ENCODE measurements at regions not wholly inside any gene's neighbourhood (a gene's known extent, or its start where the extent isn't known, plus 50 kb on each side); places are given as distances from the start of the nearest gene placed in this dataset.

GRCh38 chr4:160611181-160611580 is 1508.3 kb downstream of the RAPGEF2 start:
- H3K27ac ChIP-seq: no peak overlapping the region
- no peak for TF ChIP-seq POLR2A (IDR thresholded peaks at IDR 0.05)
- no peak for TF ChIP-seq CTCF (IDR thresholded peaks at IDR 0.05)
- TF ChIP-seq EP300 (IDR thresholded peaks at IDR 0.05): no peak
- H3K4me1 ChIP-seq: no peaks in the 10 kb centered on the region
- no peak overlapping the region for H3K4me3 ChIP-seq
- H3K9me3 ChIP-seq: no peaks in the 10 kb centered on the region
- no peaks in the 10 kb centered on the region for H3K27me3 ChIP-seq
- 62 to 66% methylated on average over 3 of the region's 3 CpGs for WGBS, 2 donors
- no peaks in the 10 kb centered on the region for H3K36me3 ChIP-seq
- no peak for DNase-seq (ENCODE audit: low spot score in 2 of 2)

GRCh38 chr4:160631044-160631443 is 1528.2 kb downstream of the RAPGEF2 start:
- WGBS, 2 donors: 86 to 88% methylated on average over 1 of the region's 1 CpG
- H3K27me3 ChIP-seq: no peaks in the 10 kb centered on the region
- H3K4me3 ChIP-seq: no peak overlapping the region
- TF ChIP-seq CTCF (IDR thresholded peaks at IDR 0.05) (no peak), POLR2A (IDR thresholded peaks at IDR 0.05) (no peak), EP300 (IDR thresholded peaks at IDR 0.05) (no peak)
- DNase-seq (ENCODE audit: low spot score in 2 of 2): no peak
- H3K27ac ChIP-seq: no peak overlapping the region
- H3K36me3 ChIP-seq: no peaks in the 10 kb centered on the region
- peaks cover 0 to 15% (median 5%) of the 10 kb centered on the region in 4 donors for H3K9me3 ChIP-seq
- H3K4me1 ChIP-seq: no peaks in the 10 kb centered on the region

- no peak for TF ChIP-seq POLR2A (IDR thresholded peaks at IDR 0.05)
- no peak for TF ChIP-seq EP300 (IDR thresholded peaks at IDR 0.05)
- no peak for TF ChIP-seq CTCF (IDR thresholded peaks at IDR 0.05)
- H3K9me3 ChIP-seq: no peaks in the 10 kb centered on the region
- no peaks in the 10 kb centered on the region for H3K27me3 ChIP-seq
- no peak for DNase-seq (ENCODE audit: low spot score in 2 of 2)
- H3K27ac ChIP-seq: no peak overlapping the region
- no peaks in the 10 kb centered on the region for H3K4me1 ChIP-seq
- WGBS, 2 donors: 93 to 94% methylated on average over 3 of the region's 3 CpGs
- no peaks in the 10 kb centered on the region for H3K36me3 ChIP-seq
- H3K4me3 ChIP-seq: no peak overlapping the region
These were observed 1511.0 kb downstream of the FSTL5 start for GRCh38 chr4:160652790-160653189.

- 94 to 96% methylated on average over 2 of the region's 2 CpGs for WGBS, 2 donors
- Histone ChIP-seq H3K9me3 (no peaks in the 10 kb centered on the region), H3K27me3 (no peaks in the 10 kb centered on the region), H3K4me3 (no peak overlapping the region), H3K4me1 (no peaks in the 10 kb centered on the region), H3K36me3 (no peaks in the 10 kb centered on the region), H3K27ac (no peak overlapping the region)
- TF ChIP-seq CTCF (IDR thresholded peaks at IDR 0.05) (no peak), EP300 (IDR thresholded peaks at IDR 0.05) (no peak), POLR2A (IDR thresholded peaks at IDR 0.05) (no peak)
- DNase-seq (ENCODE audit: low spot score in 2 of 2): no peak
These were observed 1488.2 kb downstream of the FSTL5 start for GRCh38 chr4:160675550-160675949.

GRCh38 chr4:160685729-160686128 is 1478.1 kb downstream of the FSTL5 start:
- no peak for DNase-seq (ENCODE audit: low spot score in 2 of 2)
- no peak overlapping the region for H3K27ac ChIP-seq
- H3K27me3 ChIP-seq: no peaks in the 10 kb centered on the region
- no peak overlapping the region for H3K4me3 ChIP-seq
- TF ChIP-seq POLR2A (IDR thresholded peaks at IDR 0.05) (no peak), EP300 (IDR thresholded peaks at IDR 0.05) (no peak), CTCF (IDR thresholded peaks at IDR 0.05) (no peak)
- no peaks in the 10 kb centered on the region for H3K4me1 ChIP-seq
- H3K36me3 ChIP-seq: no peaks in the 10 kb centered on the region
- no peaks in the 10 kb centered on the region for H3K9me3 ChIP-seq
